ENCODE measurements at regions not wholly inside any gene's neighbourhood (a gene's known extent, or its start where the extent isn't known, plus 50 kb on each side); places are given as distances from the start of the nearest gene placed in this dataset.

DNA sequence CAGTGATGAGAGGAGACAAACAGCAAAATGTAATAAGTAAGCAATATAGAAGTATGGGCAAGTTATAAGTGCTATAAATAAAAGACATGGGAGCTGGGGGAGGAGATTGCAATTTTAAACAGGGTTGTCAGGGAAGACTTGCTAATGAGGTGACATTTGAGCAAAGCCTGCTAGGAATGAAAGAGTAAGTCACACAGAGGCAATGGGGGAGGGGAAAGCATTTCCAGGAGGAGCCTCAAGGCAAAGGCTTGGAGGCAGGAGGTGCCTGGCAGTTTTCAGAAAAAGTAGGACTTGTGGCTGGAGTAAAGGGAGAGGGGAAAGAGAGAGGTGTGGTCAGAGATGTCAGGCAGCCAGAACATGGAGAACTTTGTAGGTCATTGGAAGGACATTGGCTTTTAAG, 124.4 kb upstream of the NMUR2 start:
- TF ChIP-seq BACH2 (CRISPR knock-in tag; IDR thresholded peaks at IDR 0.05; ENCODE audit: borderline replicate concordance) (no peak), PPARA (CRISPR knock-in tag; IDR thresholded peaks at IDR 0.05; ENCODE audit: borderline replicate concordance) (no peak), PATZ1 (CRISPR knock-in tag; IDR thresholded peaks at IDR 0.05; ENCODE audit: borderline replicate concordance) (no peak), TOX (CRISPR knock-in tag; IDR thresholded peaks at IDR 0.05; ENCODE audit: borderline replicate concordance) (no peak), GLIS3 (CRISPR knock-in tag; IDR thresholded peaks at IDR 0.05) (no peak), ZFP30 (CRISPR knock-in tag; IDR thresholded peaks at IDR 0.05) (no peak), CREB5 (CRISPR knock-in tag; IDR thresholded peaks at IDR 0.05; ENCODE audit: low read depth) (no peak), POU6F1 (CRISPR knock-in tag; IDR thresholded peaks at IDR 0.05; ENCODE audit: borderline replicate concordance, low read depth) (no peak), ZNF565 (CRISPR knock-in tag; conservative IDR thresholded peaks at IDR 0.05; ENCODE audit: low read depth) (no peak), CSDC2 (CRISPR knock-in tag; IDR thresholded peaks at IDR 0.05) (no peak), RARB (CRISPR knock-in tag; IDR thresholded peaks at IDR 0.05) (no peak)
